Activated effector memory CD4-positive, alpha-beta T cell treated with anti-CD3 and anti-CD28 coated beads, Interleukin-2, amount 50 U/mL, for 16 hours (primary cell): ENCODE measurements at regions not wholly inside any gene's neighbourhood (a gene's known extent, or its start where the extent isn't known, plus 50 kb on each side); places are given as distances from the start of the nearest gene placed in this dataset.

Experiments
- DNase-seq: peaks from one replicate; pipeline ENCODE4 v3.0.0-alpha.2; 2020

DNA sequence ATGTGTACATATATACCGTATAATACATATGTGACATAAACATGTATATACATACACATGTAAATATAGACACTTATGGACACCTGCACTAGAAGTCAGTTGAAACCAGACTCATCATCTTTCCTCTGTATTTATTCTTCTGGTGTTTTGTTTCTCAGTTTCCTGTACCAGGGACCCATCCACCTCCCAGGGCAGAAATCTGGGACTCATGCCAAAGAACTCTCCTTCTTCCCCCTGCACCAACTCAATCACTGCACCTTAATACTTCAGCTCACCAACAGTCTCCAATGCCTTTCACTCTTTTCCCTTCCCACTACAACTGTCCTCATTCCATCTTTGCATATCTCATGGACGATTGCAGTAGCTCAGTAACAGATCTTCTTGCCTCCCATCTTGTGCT is 428.0 kb downstream of the FBXO15 start:
- DNase-seq = no peak

DNA sequence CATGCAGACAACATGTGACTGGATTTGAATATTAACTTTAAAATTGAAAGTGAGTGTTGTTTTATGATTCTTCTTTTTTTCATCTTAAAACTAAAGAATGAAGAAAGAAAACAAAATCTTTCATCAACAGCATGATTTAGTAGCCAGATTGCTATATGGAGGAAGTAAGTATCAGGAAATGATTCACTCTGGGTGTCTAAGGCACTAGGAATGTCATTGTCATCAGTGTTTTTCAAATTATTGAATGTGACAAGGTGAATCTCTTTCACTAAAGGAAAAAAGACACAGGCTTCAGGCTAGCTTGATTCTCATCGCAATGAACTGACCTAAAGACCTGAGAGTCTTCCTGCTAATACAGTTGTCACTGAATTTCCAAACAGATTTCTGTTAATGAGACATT is 430.1 kb downstream of the FBXO15 start:
- DNase-seq = no peak

DNA sequence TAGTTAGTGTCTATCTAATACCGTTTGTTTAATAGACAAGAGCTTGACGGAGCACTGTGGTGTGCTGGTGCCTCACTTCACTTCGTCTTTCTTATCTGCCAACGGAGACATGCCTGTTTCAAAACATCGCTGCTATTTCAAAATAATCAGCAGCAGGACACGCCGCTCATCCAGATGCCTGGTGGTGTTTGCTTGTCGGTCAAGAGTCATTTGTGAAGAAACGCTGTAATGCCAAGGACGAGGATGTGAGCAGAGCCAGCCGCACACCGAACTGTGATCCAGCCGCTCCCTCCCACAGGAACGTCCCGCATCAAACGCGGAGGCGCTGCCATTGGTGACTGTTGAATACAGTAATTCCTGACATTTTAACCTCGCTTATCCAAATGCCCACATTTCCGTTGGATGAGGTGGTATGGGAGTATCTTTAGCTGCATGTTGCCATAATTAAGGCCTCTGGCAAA is 432.4 kb downstream of the FBXO15 start:
- DNase-seq = no peak

DNA sequence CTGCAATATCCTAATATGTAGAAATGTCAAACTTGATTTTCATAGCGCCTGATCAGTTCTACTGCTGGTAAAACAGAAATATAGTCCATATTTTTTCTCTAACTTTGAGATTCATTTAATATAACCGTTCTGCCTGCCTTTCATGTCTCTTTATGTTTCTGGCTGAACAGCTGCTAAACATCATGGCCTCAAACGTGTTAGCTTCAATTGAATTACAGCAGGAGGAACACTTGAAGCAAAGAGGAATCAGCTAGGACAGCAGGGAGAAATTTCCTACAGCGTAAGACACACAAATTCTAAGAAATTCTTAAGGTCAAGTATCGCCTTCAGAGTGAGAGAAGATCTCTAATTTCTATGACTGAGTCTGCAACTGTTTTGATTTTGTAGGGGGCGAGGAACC is 433.2 kb downstream of the FBXO15 start:
- no peak for DNase-seq

DNA sequence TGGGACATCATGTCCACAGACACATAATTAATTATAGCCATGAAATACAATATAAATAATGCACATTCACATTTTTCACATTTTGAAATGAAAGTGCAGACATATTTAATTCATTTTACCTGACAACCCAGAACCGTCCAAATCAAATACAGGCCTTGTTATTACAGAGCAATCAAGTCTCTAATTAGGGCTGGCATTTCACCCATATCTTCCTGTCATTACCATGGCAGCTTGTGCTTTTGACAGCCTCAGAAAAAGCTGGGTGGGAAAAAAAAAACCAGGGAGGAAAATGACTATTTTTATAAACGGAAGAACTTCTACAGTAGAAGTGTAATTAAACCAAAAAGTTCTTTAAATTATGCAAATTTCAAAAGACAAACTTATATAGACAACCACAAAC is 436.4 kb downstream of the FBXO15 start:
- DNase-seq = no peak

DNA sequence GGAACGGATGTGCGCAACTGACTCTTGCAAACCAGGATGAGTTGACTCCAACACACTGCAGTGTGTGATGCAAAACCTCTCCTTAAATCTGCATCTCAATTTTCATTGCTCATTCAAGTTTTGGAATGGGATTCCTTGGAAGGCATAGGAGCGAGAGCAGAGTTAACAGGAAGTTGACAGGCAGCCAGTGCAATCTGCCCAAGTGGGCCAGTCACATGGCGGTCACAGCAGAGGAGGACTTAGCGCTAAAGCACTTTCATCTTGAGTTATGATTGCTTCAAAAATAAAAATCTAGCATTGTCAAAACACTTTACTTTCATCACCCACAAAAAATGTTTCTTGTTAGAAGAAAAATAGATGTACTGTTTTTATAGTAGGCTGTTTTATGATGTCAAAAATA is 439.0 kb downstream of the FBXO15 start:
- DNase-seq = no peak

DNA sequence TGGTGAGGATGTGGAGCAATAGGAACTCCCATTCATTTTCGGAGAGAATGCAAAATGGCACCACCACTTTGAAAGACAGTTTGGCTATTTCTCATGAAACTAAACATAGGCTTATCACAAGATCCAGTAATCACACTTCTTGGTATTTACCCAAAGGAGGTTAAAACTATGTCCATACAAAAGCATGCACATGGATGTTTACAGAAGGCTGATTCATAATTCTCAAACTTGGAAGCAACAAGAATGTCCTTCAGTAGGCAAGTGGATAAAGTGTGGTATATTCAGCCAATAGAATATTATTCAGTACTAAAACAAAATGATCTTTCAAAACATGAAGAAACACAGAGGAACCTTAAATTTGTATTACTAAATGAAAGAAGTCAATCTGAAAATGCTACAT is 440.6 kb downstream of the FBXO15 start:
- DNase-seq = no peak

DNA sequence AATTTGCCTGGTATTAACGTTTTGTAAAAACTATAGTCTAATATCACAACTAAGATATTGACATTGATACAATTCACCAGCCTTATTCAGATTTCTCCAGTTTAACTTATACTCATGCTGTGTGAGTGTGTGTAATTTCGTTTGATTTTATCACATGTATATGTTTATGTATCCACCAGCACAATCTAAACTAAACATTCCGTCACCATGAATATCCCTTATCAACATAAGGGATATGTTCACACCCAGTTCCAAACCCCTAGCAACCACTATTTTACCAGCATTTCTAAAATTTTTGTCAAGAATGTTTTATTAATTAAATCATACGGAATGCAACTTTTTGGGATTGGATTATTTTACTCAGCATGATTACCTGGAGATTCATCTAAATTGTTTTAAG is 450.3 kb downstream of the FBXO15 start:
- DNase-seq = no peak

DNA sequence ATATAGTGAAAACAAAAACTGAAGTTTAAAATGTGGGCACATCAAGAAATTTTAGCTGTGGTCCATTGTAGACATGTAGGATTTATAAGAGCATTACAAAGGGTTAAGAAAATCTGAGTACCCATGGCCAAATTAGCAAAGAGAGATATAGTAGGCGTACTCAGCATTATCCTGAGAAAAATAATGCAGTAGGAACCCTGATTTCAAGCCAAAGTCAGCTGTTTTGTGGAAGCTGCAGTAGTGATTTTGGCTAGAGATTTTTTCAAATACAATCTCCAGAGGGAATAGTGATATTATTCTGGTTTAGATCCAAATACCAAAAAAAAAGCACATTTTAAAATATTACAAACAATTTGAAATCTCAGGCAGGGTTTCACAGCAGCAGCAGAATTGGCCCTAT is 450.9 kb downstream of the FBXO15 start:
- no peak for DNase-seq

DNA sequence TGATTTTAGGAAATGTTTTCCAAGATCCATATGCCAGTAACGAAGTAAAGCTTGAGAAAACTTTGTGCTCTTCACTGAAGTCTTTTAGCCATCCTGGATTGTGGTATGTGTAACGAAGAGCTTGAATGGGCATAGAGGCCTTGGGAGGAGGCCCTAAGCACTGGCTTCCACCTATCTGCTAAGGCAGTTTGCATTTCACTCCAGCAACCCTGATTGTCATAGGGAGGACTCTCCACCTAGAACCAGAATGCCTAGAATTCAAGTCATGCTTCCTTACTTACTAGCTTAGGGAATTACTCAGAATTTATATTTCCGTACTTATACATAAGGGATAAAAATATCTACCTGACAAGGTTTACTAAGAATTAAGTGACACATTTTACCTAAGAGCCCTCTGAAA is 451.5 kb downstream of the FBXO15 start:
- DNase-seq = no peak

DNA sequence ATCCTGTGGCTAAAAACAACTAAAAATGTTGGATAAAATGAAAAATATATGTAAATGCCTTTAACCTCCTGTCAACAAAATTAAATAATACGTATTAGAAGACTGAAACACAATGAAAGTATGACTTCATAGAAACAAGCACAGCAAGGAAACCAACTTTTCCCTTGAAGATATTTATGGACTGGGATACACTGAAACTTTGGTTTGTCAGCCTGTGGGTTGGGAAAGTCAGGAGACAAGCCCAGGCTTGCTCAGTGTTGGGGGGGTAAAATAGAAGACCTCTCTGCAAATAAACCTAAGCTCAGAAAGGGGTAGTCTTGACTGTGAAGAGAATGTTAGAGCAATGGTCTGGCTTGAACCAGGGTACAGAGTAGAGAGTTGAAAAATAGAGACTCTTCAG is 454.5 kb downstream of the FBXO15 start:
- no peak for DNase-seq

DNA sequence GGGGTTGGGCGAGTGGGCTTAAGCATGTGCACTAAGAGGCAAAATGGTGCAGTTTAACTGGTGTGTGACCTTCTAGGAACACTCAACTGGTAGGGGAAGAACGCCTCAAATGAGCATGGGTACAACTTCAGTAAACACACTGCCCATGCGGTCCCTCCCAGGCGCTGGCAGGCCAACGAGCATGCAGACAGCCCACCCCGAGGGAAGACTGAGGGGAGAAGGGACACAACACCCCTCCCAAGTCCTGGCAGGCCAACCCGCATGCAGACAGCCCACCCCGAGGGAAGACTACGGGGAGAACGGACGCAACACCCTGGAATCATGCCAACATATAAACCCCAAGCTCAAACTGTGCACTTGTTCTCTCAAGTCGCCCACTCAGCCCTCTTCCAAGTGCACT is 456.0 kb downstream of the FBXO15 start:
- DNase-seq = no peak

DNA sequence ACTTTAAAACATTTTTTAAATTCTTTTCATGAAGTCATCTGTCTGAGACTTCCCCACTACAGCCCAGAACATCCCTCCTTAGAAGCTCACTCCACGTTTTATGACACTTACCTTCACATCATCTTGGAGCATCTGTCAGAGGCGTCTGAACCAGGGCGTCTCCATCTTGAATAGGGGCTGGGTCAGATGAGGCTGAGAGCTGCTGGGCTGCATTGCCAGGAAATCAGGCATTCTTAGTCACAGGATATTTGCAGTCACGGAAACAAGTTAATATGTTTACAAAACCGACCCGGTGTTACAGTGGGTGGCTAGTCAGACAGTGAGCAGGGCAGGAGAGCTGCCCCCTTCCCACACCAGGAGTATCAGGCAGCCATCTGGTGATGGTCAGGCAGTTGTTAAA is 456.5 kb downstream of the FBXO15 start:
- DNase-seq = no peak

DNA sequence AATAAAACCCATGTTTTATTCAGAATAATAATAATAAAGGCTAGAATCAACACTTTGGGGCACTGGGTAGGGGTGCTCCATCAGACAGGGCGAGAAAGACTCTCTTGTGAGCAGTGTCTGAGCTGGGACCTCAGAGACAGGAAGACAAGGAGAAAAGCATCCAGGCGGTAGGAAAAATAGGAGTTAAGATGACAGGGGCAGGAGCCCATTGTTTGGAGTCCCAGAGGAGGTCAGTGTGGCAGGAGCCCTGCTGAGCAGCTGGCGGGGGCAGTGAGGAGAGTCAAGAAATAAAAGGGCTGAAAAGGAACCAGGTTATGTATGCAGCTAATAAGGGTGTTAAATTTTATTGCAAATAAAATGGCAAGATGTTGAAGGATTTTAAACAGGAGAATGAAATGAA is 457.4 kb downstream of the FBXO15 start:
- DNase-seq = no peak

DNA sequence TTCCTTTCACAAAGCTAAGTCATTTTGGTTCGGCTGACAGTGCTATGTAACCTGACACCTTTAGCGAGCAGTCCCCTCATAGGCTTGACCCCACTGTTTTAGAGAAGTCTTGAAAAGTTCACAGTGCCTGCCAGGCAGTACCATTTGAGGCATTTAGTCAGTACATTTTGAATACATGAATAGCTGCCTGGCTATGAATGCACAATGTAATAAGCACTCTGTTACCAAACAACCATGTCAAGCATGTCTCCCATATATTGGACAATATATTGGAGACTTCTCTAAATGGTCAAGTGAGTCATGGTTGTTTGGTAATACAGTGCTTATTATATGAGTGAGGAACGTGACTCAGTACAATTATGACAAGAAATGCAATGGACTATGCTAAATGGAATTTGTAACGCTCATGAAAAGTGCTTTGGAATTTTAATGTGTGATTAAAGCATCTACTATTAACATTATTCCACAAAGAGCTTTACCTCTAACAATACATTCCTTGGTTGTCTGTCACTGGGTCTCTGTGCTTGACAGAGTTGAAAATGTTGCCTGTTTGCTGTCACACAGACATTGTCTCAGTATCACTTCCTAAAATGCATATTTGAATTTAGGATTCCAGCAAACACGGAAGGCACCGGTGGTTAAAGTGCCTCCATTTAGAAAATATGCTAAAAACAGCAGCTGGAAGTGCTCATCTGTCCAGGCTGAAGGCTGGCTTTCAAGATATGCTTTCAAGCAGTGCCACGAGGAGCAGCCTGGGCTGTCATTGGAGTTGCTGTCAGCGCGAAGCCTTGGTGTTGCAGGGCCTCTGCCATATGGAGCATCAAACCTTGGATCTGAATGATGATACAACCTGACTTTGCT is 458.6 kb downstream of the FBXO15 start:
- no peak for DNase-seq

DNA sequence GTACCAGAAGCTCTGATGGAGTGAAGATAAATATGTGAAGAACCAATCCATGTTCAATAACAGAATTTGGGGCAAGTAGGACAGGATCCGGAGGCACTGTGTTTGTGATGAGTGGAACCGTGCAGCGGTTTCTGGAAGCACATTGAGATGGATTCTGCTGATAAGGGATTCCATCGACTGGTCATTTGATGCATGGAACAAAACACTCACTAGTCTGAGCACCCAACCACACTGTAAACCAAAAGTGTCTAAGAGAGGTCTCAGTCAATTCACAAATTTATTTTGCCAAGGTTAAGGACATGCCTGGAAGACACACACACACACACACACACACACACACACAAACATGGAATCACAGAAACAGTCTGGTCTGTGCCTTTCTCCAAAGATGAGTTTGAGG is 459.5 kb downstream of the FBXO15 start:
- DNase-seq = no peak

DNA sequence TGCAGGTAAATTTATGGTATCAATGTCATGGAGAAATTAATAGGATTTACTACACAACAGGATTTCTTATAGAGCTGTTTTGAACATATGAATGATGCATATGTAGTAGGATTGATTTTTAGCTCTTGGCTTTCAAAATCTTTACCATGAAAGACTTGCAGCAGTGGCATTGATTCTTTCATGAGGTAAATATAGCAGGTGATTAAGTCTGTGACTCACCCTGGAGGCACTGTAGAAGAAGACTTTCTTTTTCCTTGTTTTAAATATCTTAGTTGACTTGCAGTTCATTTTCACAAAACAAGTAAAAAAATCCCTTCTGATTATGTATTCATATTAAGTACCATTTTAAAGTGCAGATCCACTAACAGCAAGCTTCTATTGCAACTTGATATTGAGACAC is 463.0 kb downstream of the FBXO15 start:
- DNase-seq = no peak

DNA sequence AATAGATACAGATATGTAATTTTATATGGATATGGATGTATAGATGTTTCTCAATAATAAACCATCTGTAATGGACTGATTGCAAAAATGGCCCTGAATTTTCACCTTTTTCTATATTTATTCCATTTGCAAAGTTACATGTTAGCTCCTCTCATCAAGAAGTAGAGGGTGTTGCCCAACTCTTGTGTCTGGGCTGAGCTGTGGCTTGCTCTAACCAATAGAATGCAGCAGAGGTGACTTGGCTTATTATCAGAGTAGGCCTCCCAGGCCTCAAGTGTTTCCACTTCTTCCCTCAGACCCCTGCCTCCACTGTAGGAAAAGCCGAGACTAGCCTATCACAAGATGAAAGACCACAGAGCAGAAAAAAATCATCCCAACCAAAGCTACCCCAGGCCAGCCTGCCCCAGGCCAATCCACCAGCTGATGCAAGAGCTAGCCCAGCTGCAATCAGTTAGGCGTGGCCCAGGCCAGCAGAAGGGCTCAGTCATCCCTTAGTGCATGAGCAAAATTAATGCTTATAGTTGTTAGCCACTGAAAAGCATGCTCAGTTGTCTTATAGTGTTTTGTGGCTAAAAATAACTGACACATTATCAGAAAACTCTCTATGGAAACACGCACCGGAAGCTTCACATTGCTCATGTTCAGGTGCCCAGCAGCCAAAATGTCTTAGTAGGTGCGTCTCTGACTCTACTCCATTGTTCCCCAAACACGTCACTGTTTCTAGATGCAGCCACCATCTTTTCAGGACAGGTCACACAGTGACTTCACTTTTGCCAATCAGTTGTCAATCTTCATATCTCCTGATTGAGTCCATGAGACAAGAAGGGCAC is 464.0 kb downstream of the FBXO15 start:
- DNase-seq = no peak

DNA sequence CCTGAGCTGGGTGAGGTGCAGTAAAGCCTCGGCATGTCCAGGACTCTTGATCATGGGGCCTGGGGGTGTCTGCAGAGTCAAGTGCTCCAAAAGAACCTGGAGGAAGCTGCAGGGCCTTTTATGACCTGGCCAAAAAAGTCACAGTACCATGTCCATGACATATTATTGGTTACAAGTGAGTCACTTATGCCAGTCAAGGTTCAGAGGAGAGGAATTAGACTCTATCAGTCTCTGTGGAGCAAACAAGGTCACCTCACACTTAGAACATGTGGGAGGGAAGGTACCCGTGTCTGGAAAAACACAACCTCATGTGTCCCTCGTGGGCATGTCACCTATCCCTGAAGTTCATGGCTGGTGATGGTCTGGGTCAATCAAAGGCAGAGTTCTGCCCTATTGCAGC is 465.7 kb downstream of the FBXO15 start:
- DNase-seq = no peak

DNA sequence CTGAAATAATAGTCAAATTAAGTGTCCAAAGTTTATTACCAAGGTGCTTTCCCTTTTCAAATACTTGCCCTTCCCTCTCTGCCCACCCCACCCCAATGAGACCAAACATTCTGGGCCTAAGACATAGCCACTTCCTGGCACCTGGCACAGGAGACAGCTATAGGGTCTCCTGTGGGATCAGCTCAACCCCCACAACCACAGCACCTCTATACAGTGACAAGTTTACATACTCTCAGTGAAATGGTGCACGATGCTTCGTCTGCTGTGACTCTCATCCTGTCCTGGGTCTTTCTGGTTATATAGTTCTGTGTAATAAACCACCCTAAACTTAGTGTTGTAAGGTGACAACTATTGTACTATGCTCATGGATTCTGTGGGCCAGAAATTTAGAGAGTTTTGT is 466.2 kb downstream of the FBXO15 start:
- DNase-seq = no peak

DNA sequence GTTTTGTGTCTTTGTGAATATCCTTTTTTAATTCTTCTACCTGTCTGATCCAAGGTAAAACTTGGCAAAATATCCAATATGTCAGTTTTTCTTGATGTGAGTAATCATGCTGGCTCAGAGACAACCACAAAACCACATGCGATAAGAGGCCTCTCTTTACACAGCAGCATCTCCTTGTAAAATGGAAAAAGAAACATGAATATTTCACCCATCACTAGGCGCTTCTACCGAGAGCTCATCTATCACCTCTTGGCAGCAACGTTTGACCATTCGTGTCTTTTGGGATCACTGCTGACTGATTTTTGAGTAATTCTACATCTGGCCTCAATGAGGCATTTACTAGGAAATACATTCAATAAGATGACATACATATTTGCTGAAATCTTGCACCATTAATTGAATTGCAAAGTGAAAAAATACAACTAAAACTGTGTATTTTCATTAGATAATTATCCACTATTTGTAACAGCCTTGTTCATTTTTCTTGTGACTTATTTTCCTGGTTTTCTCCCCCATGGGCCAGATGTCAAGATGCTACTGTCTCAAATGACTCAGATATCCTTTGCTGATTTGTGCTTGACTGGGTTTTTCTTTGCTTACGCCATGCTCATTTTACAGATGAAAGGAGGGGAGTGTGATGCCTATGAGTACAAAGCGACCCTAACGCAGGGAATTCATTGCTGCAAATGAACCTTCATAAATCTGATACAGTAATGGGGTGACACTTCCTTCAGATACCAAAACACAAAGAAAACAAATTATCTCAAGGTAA is 467.5 kb downstream of the FBXO15 start:
- no peak for DNase-seq

DNA sequence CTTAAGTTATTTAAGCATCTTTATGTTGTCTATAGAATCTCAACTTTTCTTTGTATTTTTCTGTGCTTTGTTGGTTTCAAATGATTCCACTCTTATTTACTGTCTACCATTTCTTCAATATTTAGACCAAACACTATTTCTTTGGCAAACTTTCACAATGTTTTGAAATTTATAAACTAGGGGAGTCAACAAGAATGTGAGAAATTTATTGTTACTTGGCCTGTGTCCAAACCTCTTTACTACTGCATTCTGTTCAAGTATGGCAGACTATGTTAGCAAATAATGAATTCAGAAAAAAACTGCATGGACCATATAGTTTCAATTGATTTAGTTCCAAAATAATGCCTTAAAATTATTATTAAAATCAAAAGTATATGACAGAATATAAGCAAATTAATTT is 470.2 kb downstream of the FBXO15 start:
- DNase-seq = no peak

DNA sequence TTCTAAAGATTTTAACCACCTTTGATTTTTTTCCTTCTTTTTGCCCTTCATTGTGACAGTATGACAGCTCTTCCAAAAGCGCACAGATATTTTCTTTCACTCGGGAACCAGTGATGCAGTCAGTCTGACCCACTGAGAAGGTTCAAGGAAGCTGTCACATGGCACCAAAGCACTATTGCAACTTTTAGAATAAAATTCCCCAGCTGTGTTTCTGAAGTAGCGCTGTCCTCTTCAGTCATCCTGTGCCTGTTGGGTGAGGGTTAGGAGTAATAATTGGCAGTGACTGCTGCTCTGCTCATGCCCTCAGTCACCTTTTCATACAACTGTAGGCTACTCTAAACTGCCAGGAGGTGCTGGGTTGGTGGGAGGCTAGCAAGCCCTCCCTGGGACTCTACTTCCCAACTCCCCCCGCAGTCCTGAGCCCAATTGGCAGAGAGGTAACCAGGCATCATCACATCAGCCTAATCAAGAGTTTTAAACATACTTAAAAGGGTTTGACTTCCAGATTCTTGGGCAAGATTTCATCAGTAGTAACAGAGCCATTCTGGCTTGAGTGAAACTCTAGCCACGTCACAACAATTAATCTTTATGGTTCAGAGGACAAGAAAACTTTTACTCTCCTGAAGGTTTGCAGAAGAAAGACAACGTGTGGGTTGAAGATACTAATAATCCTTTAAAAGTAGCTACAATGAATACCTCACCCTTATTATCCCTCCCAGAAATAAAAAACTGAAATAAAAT is 473.3 kb downstream of the FBXO15 start:
- no peak for DNase-seq
